Breast epithelium (tissue), 3 donors: ENCODE measurements at regions not wholly inside any gene's neighbourhood (a gene's known extent, or its start where the extent isn't known, plus 50 kb on each side); places are given as distances from the start of the nearest gene placed in this dataset.

Experiments used
- CTCF ChIP-seq, 3 donors: fragments of 450-650 bp; IDR thresholded peaks; one replicate each; pipeline ENCODE4 v1.5.1; 2016 to 2017; ENCODE audit warnings: antibody characterized with exemption in 3 of 3, mild to moderate bottlenecking in 3 of 3, moderate library complexity in 3 of 3
- POLR2A ChIP-seq: fragments of 450-650 bp; IDR thresholded peaks from one replicate; pipeline ENCODE4 v1.6.1; 2016; ENCODE audit warnings: antibody characterized with exemption, mild to moderate bottlenecking, moderate library complexity
- POLR2AphosphoS5 ChIP-seq, 3 donors: sonication (generic); formaldehyde crosslinking; IDR thresholded peaks; one replicate each; pipeline ENCODE4 v1.6.1; 2017; ENCODE audit warnings: antibody characterized with exemption in 3 of 3

GRCh38 chr7:118079369-118079768, 104.6 kb upstream of the LSM8 start:
- TF ChIP-seq CTCF (IDR thresholded peaks at IDR 0.05) (no peak), POLR2AphosphoS5 (IDR thresholded peaks at IDR 0.05) (no peak), POLR2A (no peak)
